HG03442 (cell line): ENCODE measurements at regions not wholly inside any gene's neighbourhood (a gene's known extent, or its start where the extent isn't known, plus 50 kb on each side); places are given as distances from the start of the nearest gene placed in this dataset.
"Not testable (repeated sequence)": the region's sequence is repeated elsewhere in the genome, so short reads cannot be mapped to it uniquely, and the experiment has no call there.

Source experiments
- ATAC-seq: cut with Tn5 transposase; IDR thresholded peaks from one replicate; pipeline ENCODE4 v1.9.1; 2021; ENCODE audit warnings: mild to moderate bottlenecking, moderate library complexity; ENCODE audit not compliant: unreplicated experiment

DNA sequence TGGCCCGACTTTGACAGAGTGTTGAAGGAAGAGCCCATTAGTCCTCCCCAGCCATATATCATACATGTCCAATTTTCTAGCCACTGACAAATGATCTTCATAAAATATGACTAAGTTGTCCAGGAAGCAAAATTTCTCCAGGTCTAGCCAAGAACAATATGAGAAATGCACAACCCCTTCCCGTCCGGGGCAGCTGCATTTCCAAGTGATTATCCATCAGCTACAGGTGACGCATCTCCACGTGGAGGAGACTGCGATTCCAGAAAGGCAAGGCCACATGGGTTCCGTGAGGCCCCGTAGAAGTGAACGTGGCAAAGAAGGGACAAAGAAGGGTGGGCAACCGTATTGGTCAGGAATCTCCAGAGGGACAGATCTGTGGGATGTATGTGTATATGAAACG lies 118.6 kb downstream of the ATP6V0E2 start:
- not testable (repeated sequence) for ATAC-seq

DNA sequence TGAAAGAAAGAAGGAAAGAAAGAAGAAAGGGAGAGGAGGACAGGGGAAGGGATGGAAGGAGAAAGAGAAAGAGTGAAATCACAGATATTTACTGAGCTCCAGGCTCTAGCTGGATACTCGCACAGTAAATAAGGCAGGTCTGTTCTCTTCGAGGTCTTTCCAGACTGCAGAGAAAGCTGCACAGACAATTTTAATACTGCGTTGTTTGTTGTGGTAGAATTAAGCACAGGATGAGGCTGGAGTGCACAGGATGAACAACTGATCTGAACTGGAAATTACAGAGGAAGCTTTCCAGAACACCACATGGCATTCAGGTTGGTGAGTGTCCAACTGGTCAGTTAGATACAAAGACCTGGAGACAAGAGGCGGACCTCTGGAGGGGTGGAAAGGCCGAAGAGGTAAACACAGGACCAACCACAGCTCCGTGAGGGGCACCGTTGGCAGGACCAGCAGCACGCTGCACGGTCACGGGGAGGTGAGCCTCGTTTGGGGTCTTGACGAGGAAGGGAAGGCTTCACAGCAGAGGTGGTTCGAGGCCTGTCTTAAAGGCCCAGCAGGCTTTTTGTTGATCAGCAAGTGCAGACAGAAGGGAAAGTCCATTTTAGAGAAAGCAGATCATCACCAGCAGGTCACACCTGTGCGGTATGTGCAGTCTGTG lies 121.7 kb downstream of the ATP6V0E2 start:
- not testable (repeated sequence) for ATAC-seq

- not testable (repeated sequence) for ATAC-seq
Observed at GRCh38 chr7:150000780-150001599, 127.2 kb downstream of the ATP6V0E2 start.

DNA sequence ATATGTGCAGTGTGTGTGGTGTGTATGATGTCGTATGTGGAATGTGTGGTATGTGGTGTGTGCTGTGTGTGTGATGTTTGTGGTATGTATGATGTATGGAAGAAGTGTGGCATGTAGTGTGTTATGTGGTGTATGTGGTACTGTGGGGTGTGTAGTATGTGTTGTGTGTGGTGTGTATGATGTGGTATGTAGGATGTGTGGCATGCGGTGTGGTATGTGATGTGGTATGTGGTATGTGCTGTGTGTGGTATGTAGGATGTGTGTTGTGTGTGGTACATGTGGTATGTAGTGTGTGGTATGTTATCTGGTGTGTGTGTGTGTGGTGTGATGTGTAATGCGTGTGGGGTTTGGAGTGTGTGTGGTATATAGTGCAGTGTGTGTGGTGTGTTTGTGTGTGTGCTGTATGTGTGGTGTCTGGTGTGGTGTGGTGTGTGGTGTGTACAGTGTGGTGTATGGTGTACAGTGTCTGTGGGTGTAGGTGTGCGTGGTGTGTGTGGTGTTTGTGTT lies 129.6 kb downstream of the ATP6V0E2 start:
- no peak for ATAC-seq

DNA sequence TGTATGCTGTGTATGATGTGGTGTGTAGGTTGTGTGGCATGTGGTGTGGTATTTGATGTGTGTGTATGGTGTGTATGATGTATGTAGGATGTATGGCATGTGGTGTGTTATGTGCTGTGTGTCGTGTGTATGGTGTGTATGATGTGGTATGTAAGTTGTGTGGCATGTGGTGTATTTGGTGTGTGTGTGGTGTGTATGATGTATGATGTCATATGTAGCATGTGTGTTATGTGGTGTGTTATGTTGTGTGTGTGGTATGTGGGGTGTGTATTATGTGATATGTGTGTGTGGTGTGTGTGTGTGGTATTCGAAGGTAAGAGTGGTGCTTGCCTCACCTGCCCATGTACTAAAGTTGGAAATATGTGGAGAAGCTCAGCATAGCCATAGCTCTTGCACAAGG lies 130.2 kb downstream of the ATP6V0E2 start:
- not testable (repeated sequence) for ATAC-seq

- not testable (repeated sequence) for ATAC-seq
Observed at GRCh38 chr7:150004843-150005242, 131.1 kb downstream of the ATP6V0E2 start.

GRCh38 chr7:150009620-150010303 lies 136.0 kb downstream of the ATP6V0E2 start:
- not testable (repeated sequence) for ATAC-seq

DNA sequence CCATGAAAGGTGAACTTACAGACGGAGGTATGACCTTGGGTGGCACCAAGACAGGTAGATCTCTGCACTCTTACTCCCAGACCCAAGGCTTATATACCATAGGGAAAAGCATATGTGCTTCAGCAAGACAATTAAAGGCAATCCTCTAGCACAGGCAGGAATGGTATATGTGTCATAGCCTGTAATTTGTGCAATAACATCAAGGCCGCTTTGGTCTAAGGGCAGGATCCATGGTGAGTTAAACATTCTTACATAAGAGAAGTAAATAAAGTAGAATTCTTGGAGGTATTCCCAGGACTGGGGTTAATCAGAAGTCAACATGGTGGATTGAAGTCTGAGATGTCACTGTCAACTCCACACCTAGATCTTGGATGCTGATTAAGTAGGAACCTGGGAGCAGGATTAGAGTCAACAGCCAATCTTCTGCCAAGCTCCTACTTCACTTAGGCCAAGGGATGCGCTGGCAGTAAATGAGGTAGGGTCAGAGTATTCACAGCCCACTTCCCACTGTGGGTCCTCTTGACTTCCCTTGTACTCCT lies 143.0 kb downstream of the ATP6V0E2 start:
- ATAC-seq = not testable (repeated sequence)

DNA sequence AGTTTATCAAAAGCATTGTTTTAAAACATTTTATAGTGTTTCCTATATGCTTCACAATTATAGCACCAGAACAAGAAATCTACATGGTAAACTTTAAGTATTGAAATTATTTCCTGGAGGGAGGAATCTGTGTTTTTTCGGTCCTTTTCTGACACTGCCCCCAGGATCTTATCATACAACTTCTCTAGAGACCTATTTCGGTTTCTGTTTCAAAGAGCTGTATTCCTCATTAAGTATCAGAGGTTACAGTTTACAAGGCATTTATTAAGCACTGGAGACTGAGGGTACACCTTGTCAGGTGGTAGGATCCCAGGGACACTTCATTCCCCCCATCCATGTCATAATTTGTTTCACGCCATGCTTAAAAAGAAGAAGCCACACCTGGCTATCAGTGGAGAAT lies 146.4 kb downstream of the ATP6V0E2 start:
- ATAC-seq = not testable (repeated sequence)

- not testable (repeated sequence) for ATAC-seq
Observed at GRCh38 chr7:150024550-150025490, 151.1 kb downstream of the ATP6V0E2 start.

DNA sequence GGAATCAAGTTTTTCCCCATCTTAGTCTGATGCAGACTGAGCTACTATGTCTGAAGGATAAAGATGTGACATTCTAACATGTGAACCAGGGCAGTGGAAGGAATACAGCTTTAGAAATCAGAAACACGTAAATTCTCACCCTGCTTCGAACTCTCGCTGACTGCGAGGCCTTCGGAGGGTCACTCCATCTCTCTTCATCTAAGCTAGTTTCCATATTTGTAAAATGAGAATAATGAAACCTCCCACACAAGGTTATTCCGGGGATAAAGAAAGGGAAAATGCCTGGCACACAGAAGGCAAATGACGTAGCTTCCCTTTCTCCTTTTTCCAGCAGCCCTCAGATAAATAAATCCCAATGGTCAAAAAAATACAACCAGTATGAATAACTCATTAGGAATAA lies 152.0 kb downstream of the ATP6V0E2 start:
- not testable (repeated sequence) for ATAC-seq

- not testable (repeated sequence) for ATAC-seq
Observed at GRCh38 chr7:150028344-150029012, 154.7 kb downstream of the ATP6V0E2 start.

DNA sequence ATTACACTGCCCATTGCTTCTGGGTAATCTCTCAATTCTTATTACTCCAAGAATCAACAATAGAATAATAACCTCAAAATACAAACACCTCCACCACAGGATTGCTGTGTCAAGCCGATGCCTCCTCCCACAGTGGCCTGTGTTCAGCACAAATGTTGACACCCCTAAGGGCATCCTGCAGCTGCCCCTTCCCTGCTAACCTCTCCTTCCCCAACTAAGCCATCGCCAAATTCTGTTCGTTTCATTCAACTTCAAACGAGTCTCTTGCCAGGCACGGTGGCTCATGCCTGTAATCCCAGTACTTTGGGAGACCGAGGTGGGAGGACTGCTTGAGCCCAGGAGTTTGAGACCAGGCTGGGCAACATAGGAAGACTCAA lies 155.2 kb downstream of the ATP6V0E2 start:
- ATAC-seq = not testable (repeated sequence)

DNA sequence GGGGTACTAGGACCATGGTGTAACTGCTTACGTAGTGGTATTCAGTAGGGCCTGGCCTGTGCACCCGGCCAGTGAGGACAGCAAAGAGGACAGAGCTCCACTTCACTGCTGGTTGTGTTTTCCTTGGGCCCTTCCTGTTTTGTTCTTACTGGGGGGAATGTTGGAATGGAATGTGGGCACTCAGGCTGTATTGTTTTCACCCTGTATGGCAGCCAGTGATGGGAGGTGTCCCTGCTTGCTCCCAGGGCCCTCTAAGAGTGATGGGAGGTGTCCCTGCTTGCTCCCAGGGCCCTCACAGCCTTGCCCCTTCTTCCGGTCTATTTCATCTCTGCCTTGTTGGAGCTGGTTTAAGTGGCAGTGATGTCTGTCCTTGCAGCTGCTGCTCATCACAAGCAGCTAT lies 158.0 kb downstream of the ATP6V0E2 start:
- ATAC-seq = not testable (repeated sequence)

- ATAC-seq = not testable (repeated sequence)
Observed at GRCh38 chr7:150033711-150034110, 159.9 kb downstream of the ATP6V0E2 start.

- ATAC-seq = not testable (repeated sequence)
Observed at GRCh38 chr7:150035769-150036168, 162.0 kb downstream of the ATP6V0E2 start.

- ATAC-seq = not testable (repeated sequence)
Observed at GRCh38 chr7:150039061-150039460, 165.3 kb downstream of the ATP6V0E2 start.

- ATAC-seq = not testable (repeated sequence)
Observed at GRCh38 chr7:150042281-150042680, 168.5 kb downstream of the ATP6V0E2 start.

GRCh38 chr7:150044771-150045170 lies 171.0 kb downstream of the ATP6V0E2 start:
- not testable (repeated sequence) for ATAC-seq
